ENCODE measurements at regions not wholly inside any gene's neighbourhood (a gene's known extent, or its start where the extent isn't known, plus 50 kb on each side); places are given as distances from the start of the nearest gene placed in this dataset.

GRCh38 chr5:53309653-53310052 lies 170.8 kb upstream of the FST start:
- H3K27ac ChIP-seq: no peak overlapping the region
- H3K4me3 ChIP-seq: no peak overlapping the region
- H3K9me3 ChIP-seq: peaks cover 0 to 6% (median 0%) of the 10 kb centered on the region in 3 donors
- intact Hi-C loops (cut with DNase I; ENCODE audit: low total_unique reads): no loop called here
- H3K4me1 ChIP-seq: peaks cover 0 to 3% (median 0%) of the 10 kb centered on the region in 4 donors
- no peaks in the 10 kb centered on the region for H3K36me3 ChIP-seq
- no peaks in the 10 kb centered on the region for H3K27me3 ChIP-seq
- no peak for DNase-seq
- no peak for TF ChIP-seq CTCF (IDR thresholded peaks at IDR 0.05)

GRCh38 chr5:53311681-53312080 lies 168.7 kb upstream of the FST start:
- peaks cover 0 to 15% (median 0%) of the 10 kb centered on the region in 3 donors for H3K9me3 ChIP-seq
- H3K4me3 ChIP-seq: no peak overlapping the region
- H3K27ac ChIP-seq: no peak overlapping the region
- H3K4me1 ChIP-seq: no peaks in the 10 kb centered on the region
- no peaks in the 10 kb centered on the region for H3K36me3 ChIP-seq
- TF ChIP-seq CTCF (IDR thresholded peaks at IDR 0.05): no peak
- no peak for DNase-seq
- intact Hi-C loops (cut with DNase I; ENCODE audit: low total_unique reads): no loop called here
- no peaks in the 10 kb centered on the region for H3K27me3 ChIP-seq

- no peak overlapping the region for H3K27ac ChIP-seq
- no peak for DNase-seq
- H3K4me1 ChIP-seq: no peaks in the 10 kb centered on the region
- H3K9me3 ChIP-seq: peaks cover 0 to 15% (median 0%) of the 10 kb centered on the region in 3 donors
- no peak for TF ChIP-seq CTCF (IDR thresholded peaks at IDR 0.05)
- H3K36me3 ChIP-seq: no peaks in the 10 kb centered on the region
- H3K4me3 ChIP-seq: no peak overlapping the region
- intact Hi-C loops (cut with DNase I; ENCODE audit: low total_unique reads): no loop called here
- no peaks in the 10 kb centered on the region for H3K27me3 ChIP-seq
These were observed 167.3 kb upstream of the FST start for GRCh38 chr5:53313145-53313544.

- no peaks in the 10 kb centered on the region for H3K4me1 ChIP-seq
- no peak for DNase-seq
- intact Hi-C loops (cut with DNase I; ENCODE audit: low total_unique reads): no loop called here
These were observed 162.1 kb upstream of the FST start for GRCh38 chr5:53318303-53318702.

GRCh38 chr5:53319315-53319714 lies 161.1 kb upstream of the FST start:
- Histone ChIP-seq H3K4me1 (no peaks in the 10 kb centered on the region), H3K27me3 (no peaks in the 10 kb centered on the region), H3K4me3 (no peak overlapping the region), H3K27ac (no peak overlapping the region), H3K9me3 (peaks cover 0 to 9% (median 0%) of the 10 kb centered on the region in 3 donors), H3K36me3 (no peaks in the 10 kb centered on the region)
- TF ChIP-seq CTCF (IDR thresholded peaks at IDR 0.05): no peak
- DNase-seq: no peak
- intact Hi-C loops (cut with DNase I; ENCODE audit: low total_unique reads): no loop called here

More at GRCh38 chr5:53318303-53318702, 162.1 kb upstream of the FST start:
- Histone ChIP-seq H3K27me3 (no peaks in the 10 kb centered on the region), H3K4me3 (no peak overlapping the region), H3K27ac (no peak overlapping the region), H3K36me3 (no peaks in the 10 kb centered on the region), H3K9me3 (peaks cover 0 to 9% (median 0%) of the 10 kb centered on the region in 3 donors)
- TF ChIP-seq CTCF (IDR thresholded peaks at IDR 0.05): no peak

GRCh38 chr5:53321073-53321472 lies 159.4 kb upstream of the FST start:
- Histone ChIP-seq H3K27me3 (no peaks in the 10 kb centered on the region), H3K27ac (no peak overlapping the region), H3K36me3 (no peaks in the 10 kb centered on the region), H3K4me3 (no peak overlapping the region), H3K4me1 (peaks cover 0 to 6% (median under 1%) of the 10 kb centered on the region in 4 donors), H3K9me3 (peaks cover 0 to 1% (median 0%) of the 10 kb centered on the region in 3 donors)
- no peak for DNase-seq
- intact Hi-C loops (cut with DNase I; ENCODE audit: low total_unique reads): no loop called here
- no peak for TF ChIP-seq CTCF (IDR thresholded peaks at IDR 0.05)

All from tibial artery (tissue), 4 donors.